GM23248 (cell line): ENCODE measurements at regions not wholly inside any gene's neighbourhood (a gene's known extent, or its start where the extent isn't known, plus 50 kb on each side); places are given as distances from the start of the nearest gene placed in this dataset.
A peak's percentile ranks its signal among the peaks of the same experiment; 100 is the strongest.

Source experiments
- DNase-seq: peaks from one replicate; pipeline ENCODE4 v3.0.0-alpha.2; 2015
- H2AFZ ChIP-seq: fragments of 200-600 bp; sonication (generic); 2 replicates; pipeline ENCODE4 v1.6.1; 2016; ENCODE audit warnings: antibody characterized with exemption
- H3F3A ChIP-seq: fragments of 200-600 bp; sonication (generic); 2 replicates; pipeline ENCODE4 v1.6.1; 2016; ENCODE audit warnings: mild to moderate bottlenecking, antibody characterized with exemption, mixed run types; ENCODE audit not compliant: insufficient read depth
- H3K27ac ChIP-seq: fragments of 200-600 bp; sonication (generic); 2 replicates; pipeline ENCODE4 v1.5.1; 2016; ENCODE audit warnings: mild to moderate bottlenecking
- H3K27me3 ChIP-seq: fragments of 200-600 bp; sonication (generic); replicated peaks from 2 replicates; pipeline ENCODE4 v1.6.1; 2016; ENCODE audit warnings: mild to moderate bottlenecking; ENCODE audit not compliant: insufficient read depth
- H3K36me3 ChIP-seq: fragments of 200-600 bp; sonication (generic); 2 replicates; pipeline ENCODE4 v1.6.1; 2016; ENCODE audit warnings: low read depth, mild to moderate bottlenecking
- H3K4me1 ChIP-seq: fragments of 200-600 bp; sonication (generic); 2 replicates; pipeline ENCODE4 v1.6.1; 2016; ENCODE audit warnings: mild to moderate bottlenecking; ENCODE audit not compliant: insufficient read depth
- H3K4me2 ChIP-seq: fragments of 200-600 bp; sonication (generic); one replicate; pipeline ENCODE4 v1.6.1; 2016; ENCODE audit warnings: mild to moderate bottlenecking; ENCODE audit not compliant: unreplicated experiment
- H3K4me3 ChIP-seq: fragments of 200-600 bp; sonication (generic); 2 replicates; pipeline ENCODE4 v1.5.1; 2016; ENCODE audit warnings: mild to moderate bottlenecking
- H3K79me2 ChIP-seq: fragments of 200-600 bp; sonication (generic); 2 replicates; pipeline ENCODE4 v1.6.1; 2016; ENCODE audit warnings: mild to moderate bottlenecking; ENCODE audit not compliant: insufficient read depth
- H3K9ac ChIP-seq: fragments of 200-600 bp; sonication (generic); 2 replicates; pipeline ENCODE4 v1.6.1; 2016; ENCODE audit warnings: mild to moderate bottlenecking
- H3K9me2 ChIP-seq: fragments of 200-600 bp; sonication (generic); 2 replicates; pipeline ENCODE4 v1.6.1; 2016; ENCODE audit warnings: mixed run types, mild to moderate bottlenecking, moderate library complexity; ENCODE audit not compliant: insufficient read depth
- H3K9me3 ChIP-seq: fragments of 200-600 bp; sonication (generic); one replicate; pipeline ENCODE4 v1.6.1; 2017; ENCODE audit warnings: low read depth
- H4K20me1 ChIP-seq: fragments of 200-600 bp; sonication (generic); 2 replicates; pipeline ENCODE4 v1.6.0; 2016; ENCODE audit not compliant: insufficient read depth
- EZH2 ChIP-seq: fragments of 200-600 bp; sonication (generic); IDR thresholded peaks from 2 replicates; pipeline ENCODE4 v1.6.1; 2018; ENCODE audit warnings: antibody characterized with exemption, mild to moderate bottlenecking; ENCODE audit not compliant: insufficient read depth, poor library complexity, severe bottlenecking
- EZH2phosphoT487 ChIP-seq: fragments of 200-600 bp; sonication (generic); IDR thresholded peaks from 2 replicates; pipeline ENCODE4 v1.6.1; 2018; ENCODE audit warnings: antibody characterized with exemption, moderate library complexity, mild to moderate bottlenecking, low read depth; ENCODE audit not compliant: insufficient read depth
- WGBS, 2 experiments: methylation state at CpG; one replicate each; pipeline ENCODE4 v1.1.6; 2015 to 2017; ENCODE audit warnings: low lambda C conversion rate in 2 of 2, low coverage in 1 of 2; ENCODE audit errors: missing lambda C conversion rate in 2 of 2; 5-methylcytosine and 5-hydroxymethylcytosine counted together
- in situ Hi-C: fragments of 300-500 bp; cut with MboI; formaldehyde crosslinking; loops from 2 replicates; pipeline ENCODE4 v1.15.0; 2020

GRCh38 chr4:147012059-147012707 is 66.5 kb upstream of the TTC29 start:
- in situ Hi-C loops, result no loop called here
- DNase-seq, result no peak
- no peak overlapping the region for H3K4me3 ChIP-seq
- WGBS, 2 experiments, result 27 to 29% methylated on average over 5 of the region's 5 CpGs
- no peaks in the 10 kb centered on the region for H4K20me1 ChIP-seq
- H3K9me2 ChIP-seq, result no peaks in the 10 kb centered on the region
- no peaks in the 10 kb centered on the region for H3F3A ChIP-seq
- no peak for TF ChIP-seq EZH2phosphoT487
- no peak for TF ChIP-seq EZH2
- H3K27ac ChIP-seq, result no peak overlapping the region
- H3K9me3 ChIP-seq, result no peaks in the 10 kb centered on the region
- H2AFZ ChIP-seq, result peak overlapping the region; percentile 6; the same call in 1 of the 2 replicates
- H3K79me2 ChIP-seq, result no peaks in the 10 kb centered on the region
- H3K4me2 ChIP-seq, result no peak overlapping the region
- no peaks in the 10 kb centered on the region for H3K4me1 ChIP-seq
- no peak overlapping the region for H3K9ac ChIP-seq
- no peaks in the 10 kb centered on the region for H3K36me3 ChIP-seq
- no peaks in the 10 kb centered on the region for H3K27me3 ChIP-seq

GRCh38 chr4:147014946-147015345 is 69.3 kb upstream of the TTC29 start:
- in situ Hi-C loops, result no loop called here
- TF ChIP-seq EZH2phosphoT487 (no peak), EZH2 (no peak)

GRCh38 chr4:147015491-147015890 is 69.8 kb upstream of the TTC29 start:
- no peaks in the 10 kb centered on the region for H3K79me2 ChIP-seq
- H3K4me1 ChIP-seq, result no peaks in the 10 kb centered on the region
- H3K4me3 ChIP-seq, result no peak overlapping the region
- no peaks in the 10 kb centered on the region for H4K20me1 ChIP-seq
- in situ Hi-C loops, result no loop called here
- H3K27ac ChIP-seq, result no peak overlapping the region
- no peaks in the 10 kb centered on the region for H3K27me3 ChIP-seq
- no peaks in the 10 kb centered on the region for H3K36me3 ChIP-seq
- no peaks in the 10 kb centered on the region for H3K9me2 ChIP-seq
- H3K9ac ChIP-seq, result no peak overlapping the region
- H3K9me3 ChIP-seq, result no peaks in the 10 kb centered on the region
- peak overlapping the region; percentile 48; the same call in 1 of the 2 replicates for H2AFZ ChIP-seq
- H3K4me2 ChIP-seq, result no peak overlapping the region
- no peak for DNase-seq
- H3F3A ChIP-seq, result no peaks in the 10 kb centered on the region
- TF ChIP-seq EZH2phosphoT487 (no peak), EZH2 (no peak)
- 13 to 15% methylated on average over 4 of the region's 4 CpGs for WGBS, 2 experiments

More at GRCh38 chr4:147014946-147015345, 69.3 kb upstream of the TTC29 start:
- Histone ChIP-seq H3K4me1 (no peaks in the 10 kb centered on the region), H3K9me2 (no peaks in the 10 kb centered on the region), H2AFZ (peak overlapping the region; percentile 48; the same call in 1 of the 2 replicates), H3K36me3 (no peaks in the 10 kb centered on the region), H3K9me3 (no peaks in the 10 kb centered on the region), H3K79me2 (no peaks in the 10 kb centered on the region), H3K9ac (no peak overlapping the region), H3K4me3 (no peak overlapping the region), H3F3A (no peaks in the 10 kb centered on the region), H4K20me1 (no peaks in the 10 kb centered on the region), H3K27me3 (no peaks in the 10 kb centered on the region), H3K27ac (no peak overlapping the region), H3K4me2 (no peak overlapping the region)
- 59 to 75% methylated on average over 1 of the region's 1 CpG for WGBS, 2 experiments
- DNase-seq, result no peak

GRCh38 chr4:147017081-147017480 is 71.4 kb upstream of the TTC29 start:
- no peak for TF ChIP-seq EZH2
- no peak for TF ChIP-seq EZH2phosphoT487
- Histone ChIP-seq H3K4me1 (no peaks in the 10 kb centered on the region), H3K9me3 (no peaks in the 10 kb centered on the region), H3K36me3 (no peaks in the 10 kb centered on the region), H3K4me3 (no peak overlapping the region), H3K27ac (no peak overlapping the region), H3K9ac (no peak overlapping the region), H3K4me2 (no peak overlapping the region), H4K20me1 (no peaks in the 10 kb centered on the region), H2AFZ (no peak overlapping the region), H3K79me2 (no peaks in the 10 kb centered on the region), H3F3A (no peaks in the 10 kb centered on the region), H3K27me3 (no peaks in the 10 kb centered on the region), H3K9me2 (no peaks in the 10 kb centered on the region)
- in situ Hi-C loops, result no loop called here
- 54 to 57% methylated on average over 5 of the region's 5 CpGs for WGBS, 2 experiments
- DNase-seq, result peak; percentile 46

- DNase-seq, result peak; percentile 71
- H3K4me2 ChIP-seq, result no peak overlapping the region
- no peaks in the 10 kb centered on the region for H3K36me3 ChIP-seq
- no peak overlapping the region for H3K4me3 ChIP-seq
- TF ChIP-seq EZH2 (no peak), EZH2phosphoT487 (no peak)
- no peaks in the 10 kb centered on the region for H3K9me3 ChIP-seq
- in situ Hi-C loops, result no loop called here
- no peak overlapping the region for H3K27ac ChIP-seq
- no peaks in the 10 kb centered on the region for H3K4me1 ChIP-seq
- 16 to 21% methylated on average over 2 of the region's 2 CpGs for WGBS, 2 experiments
- no peaks in the 10 kb centered on the region for H3K79me2 ChIP-seq
- H3F3A ChIP-seq, result no peaks in the 10 kb centered on the region
- H3K27me3 ChIP-seq, result no peaks in the 10 kb centered on the region
- no peak overlapping the region for H2AFZ ChIP-seq
- no peak overlapping the region for H3K9ac ChIP-seq
- H4K20me1 ChIP-seq, result no peaks in the 10 kb centered on the region
- no peaks in the 10 kb centered on the region for H3K9me2 ChIP-seq
Measured at GRCh38 chr4:147019091-147019490, 73.4 kb upstream of the TTC29 start.
